GM12874 (cell line): ENCODE measurements at regions not wholly inside any gene's neighbourhood (a gene's known extent, or its start where the extent isn't known, plus 50 kb on each side); places are given as distances from the start of the nearest gene placed in this dataset.

Source experiments
- CTCF ChIP-seq: IDR thresholded peaks from 2 replicates; pipeline ENCODE4 v1.5.1; 2011; ENCODE audit warnings: low read depth, mild to moderate bottlenecking, control low read depth, low read length, moderate library complexity; ENCODE audit not compliant: insufficient read depth

GRCh38 chr6:84953111-84953755 lies 188.8 kb upstream of the TBX18 start:
- TF ChIP-seq CTCF = no peak

GRCh38 chr6:84943905-84944304 lies 179.5 kb upstream of the TBX18 start:
- TF ChIP-seq CTCF = no peak

- TF ChIP-seq CTCF = no peak
Observed at GRCh38 chr6:84929212-84929611, 164.8 kb upstream of the TBX18 start.

- TF ChIP-seq CTCF = no peak
Observed at GRCh38 chr6:84927551-84927950, 163.2 kb upstream of the TBX18 start.

- TF ChIP-seq CTCF = no peak
Observed at GRCh38 chr6:84926189-84927155, 162.1 kb upstream of the TBX18 start.

- no peak for TF ChIP-seq CTCF
Observed at GRCh38 chr6:84921891-84922290, 157.5 kb upstream of the TBX18 start.

GRCh38 chr6:84920021-84920420 lies 155.6 kb upstream of the TBX18 start:
- no peak for TF ChIP-seq CTCF
